B cell (primary cell): ENCODE measurements at regions not wholly inside any gene's neighbourhood (a gene's known extent, or its start where the extent isn't known, plus 50 kb on each side); places are given as distances from the start of the nearest gene placed in this dataset.
"Not testable (repeated sequence)": the region's sequence is repeated elsewhere in the genome, so short reads cannot be mapped to it uniquely, and the experiment has no call there.

Experiments
- ATAC-seq: fragments of 200-7000 bp; cut with Tn5 transposase; one replicate; pipeline ENCODE4 v1.10.0; 2021; ENCODE audit warnings: low read depth, mild to moderate bottlenecking, moderate number of reproducible peaks, moderate library complexity
- CTCF ChIA-PET: fragments of 350-600 bp; sonication (Branson Sonifier 250); formaldehyde crosslinking; loops from one replicate; lab custom pipeline; 2021; ENCODE audit warnings: antibody characterized with exemption, inconsistent platforms; lab: Charles Lee
- POLR2A ChIA-PET: fragments of 350-600 bp; sonication (Branson Sonifier 250); formaldehyde crosslinking; loops from one replicate; lab custom pipeline; 2021; ENCODE audit warnings: antibody characterized with exemption; lab: Charles Lee
- DNase-seq: peaks from one replicate; pipeline ENCODE4 v3.0.0; 2013
- H2AFZ ChIP-seq: 2 replicates; pipeline ENCODE4 v1.6.1; 2012; ENCODE audit warnings: mild to moderate bottlenecking, low read depth, low read length; ENCODE audit not compliant: insufficient read depth, poor library complexity, severe bottlenecking
- H3K27ac ChIP-seq, 2 donors: 1 replicate in 1 of 2; 2 replicates in 1 of 2; pipeline ENCODE4 v1.5.1; 2012 to 2013; ENCODE audit warnings: low read length in 2 of 2, mild to moderate bottlenecking in 2 of 2, moderate library complexity in 1 of 2
- H3K27me3 ChIP-seq, 4 experiments: fragments of 200-600 bp in 1 of 4; sonication (generic) in 1 of 4; replicated peaks in 1 of 4; 1 replicate in 2 of 4; 2 replicates in 2 of 4; pipeline versions ENCODE4 v1.6.1 to v1.7.0; 2013 to 2016; ENCODE audit warnings: low read length in 3 of 4, mild to moderate bottlenecking in 2 of 4, mixed read lengths in 1 of 4, moderate library complexity in 1 of 4; ENCODE audit not compliant: insufficient read depth in 4 of 4, control insufficient read depth in 3 of 4; ENCODE audit errors: control extremely low read depth in 1 of 4
- H3K36me3 ChIP-seq, 2 experiments: replicated peaks in 1 of 2; 1 replicate in 1 of 2; 2 replicates in 1 of 2; pipeline versions ENCODE4 v1.6.1 to v1.7.1; 2013; ENCODE audit warnings: low read length in 1 of 2; ENCODE audit not compliant: insufficient read depth in 2 of 2, control insufficient read depth in 1 of 2; ENCODE audit errors: control extremely low read depth in 1 of 2, extremely low read depth in 1 of 2
- H3K4me1 ChIP-seq, 2 donors: fragments of 200-600 bp in 1 of 2; sonication (generic) in 1 of 2; 1 replicate in 1 of 2; 2 replicates in 1 of 2; pipeline versions ENCODE4 v1.5.1 to v1.6.1; 2013 to 2017; ENCODE audit warnings: low read length in 2 of 2; ENCODE audit not compliant: control insufficient read depth in 2 of 2, insufficient read depth in 2 of 2
- H3K4me2 ChIP-seq: replicated peaks from 2 replicates; pipeline ENCODE3; 2012; ENCODE audit warnings: mild to moderate bottlenecking, low read depth, low read length; ENCODE audit not compliant: poor library complexity, severe bottlenecking
- H3K4me3 ChIP-seq, 5 experiments: fragments of 200-600 bp in 1 of 5; sonication (generic) in 1 of 5; 1 replicate in 3 of 5; 2 replicates in 2 of 5; pipeline versions ENCODE4 v1.5.1 to v1.7.0; 2011 to 2016; ENCODE audit warnings: low read length in 4 of 5, mild to moderate bottlenecking in 4 of 5, low read depth in 2 of 5, control low read depth in 1 of 5, moderate library complexity in 1 of 5; ENCODE audit not compliant: insufficient read depth in 1 of 5; ENCODE audit errors: control extremely low read depth in 1 of 5, extremely low read depth in 1 of 5
- H3K79me2 ChIP-seq: fragments of 200-600 bp; sonication (generic); one replicate; pipeline ENCODE4 v1.6.0; 2016; ENCODE audit warnings: low read length; ENCODE audit not compliant: control insufficient read depth, insufficient read depth
- H3K9ac ChIP-seq: fragments of 200-600 bp; sonication (generic); 2 replicates; pipeline ENCODE4 v1.6.1; 2017; ENCODE audit warnings: mild to moderate bottlenecking, low read length, moderate library complexity
- H3K9me3 ChIP-seq, 3 donors: one replicate each; pipeline versions ENCODE4 v1.6.1 to v1.7.1; 2013; ENCODE audit warnings: low read length in 2 of 3; ENCODE audit not compliant: control insufficient read depth in 2 of 3, insufficient read depth in 1 of 3; ENCODE audit errors: control extremely low read depth in 1 of 3
- H4K20me1 ChIP-seq: 2 replicates; pipeline ENCODE4 v1.6.0; 2012; ENCODE audit warnings: mild to moderate bottlenecking, low read length; ENCODE audit not compliant: insufficient read depth, control insufficient read depth, poor library complexity, severe bottlenecking
- H3K27ac Mint-ChIP-seq: one replicate; pipeline ENCODE4 v1.8.0; 2021; ENCODE audit warnings: mixed read lengths
- H3K27me3 Mint-ChIP-seq: one replicate; pipeline ENCODE4 v1.8.0; 2021; ENCODE audit warnings: mixed read lengths
- H3K4me1 Mint-ChIP-seq: one replicate; pipeline ENCODE4 v1.8.0; 2021; ENCODE audit warnings: mixed read lengths
- H3K4me3 Mint-ChIP-seq: one replicate; pipeline ENCODE4 v1.8.0; 2021; ENCODE audit warnings: mixed read lengths
- H3K9me3 Mint-ChIP-seq: one replicate; pipeline ENCODE4 v1.8.0; 2022; ENCODE audit warnings: mixed read lengths; ENCODE audit not compliant: insufficient read depth
- CTCF ChIP-seq: fragments of 200-600 bp; IDR thresholded peaks from one replicate; pipeline ENCODE4 v1.8.0; 2022; ENCODE audit warnings: antibody characterized with exemption, mild to moderate bottlenecking
- EZH2 ChIP-seq: IDR thresholded peaks from 2 replicates; pipeline ENCODE4 v1.6.1; 2012; ENCODE audit warnings: borderline replicate concordance, low read depth, mild to moderate bottlenecking, moderate library complexity, low read length; ENCODE audit not compliant: insufficient read depth, poor library complexity, severe bottlenecking
- WGBS: methylation state at CpG from one replicate; pipeline ENCODE4 v1.1.5; 2013; ENCODE audit warnings: missing lambda C conversion rate; ENCODE audit not compliant: insufficient coverage; 5-methylcytosine and 5-hydroxymethylcytosine counted together
- intact Hi-C: fragments of 100-400 bp; cut with micrococcal nuclease; formaldehyde crosslinking; loops from one replicate; pipeline ENCODE4 v1.10.0; 2022

GRCh38 chr7:94313926-94314325 is 80.8 kb upstream of the COL1A2 start:
- Mint-ChIP-seq H3K27me3 (peaks cover 11% of the 10 kb centered on the region), H3K4me3 (no peak overlapping the region), H3K27ac (no peak overlapping the region), H3K9me3 (no peaks in the 10 kb centered on the region), H3K4me1 (no peaks in the 10 kb centered on the region)
- WGBS = 100% methylated on average over 1 of the region's 2 CpGs
- ChIA-PET POLR2A (no interaction called here), CTCF (no interaction called here)
- H3K9me3 ChIP-seq = no peaks in the 10 kb centered on the region
- H2AFZ ChIP-seq = no peak overlapping the region
- TF ChIP-seq EZH2 (no peak), CTCF (no peak)
- no peaks in the 10 kb centered on the region for H3K79me2 ChIP-seq
- H3K9ac ChIP-seq = no peak overlapping the region
- no peak for DNase-seq
- no peak overlapping the region for H3K4me3 ChIP-seq
- no peak overlapping the region for H3K4me2 ChIP-seq
- no peaks in the 10 kb centered on the region for H3K4me1 ChIP-seq
- H3K27me3 ChIP-seq = peaks cover 0 to 3% (median 0%) of the 10 kb centered on the region in 4 experiments
- no peak for ATAC-seq
- H4K20me1 ChIP-seq = no peaks in the 10 kb centered on the region
- H3K27ac ChIP-seq = no peak overlapping the region
- H3K36me3 ChIP-seq = no peaks in the 10 kb centered on the region
- intact Hi-C loops = no loop called here

- DNase-seq = no peak
- Histone ChIP-seq H3K9me3 (peaks cover 0 to 2% (median 0%) of the 10 kb centered on the region in 3 donors), H3K27me3 (peaks cover 0 to 3% (median 0%) of the 10 kb centered on the region in 4 experiments), H3K4me3 (no peak overlapping the region), H2AFZ (no peak overlapping the region), H3K9ac (no peak overlapping the region), H3K4me2 (no peak overlapping the region), H3K4me1 (no peaks in the 10 kb centered on the region), H3K27ac (no peak overlapping the region), H3K79me2 (no peaks in the 10 kb centered on the region), H3K36me3 (no peaks in the 10 kb centered on the region), H4K20me1 (no peaks in the 10 kb centered on the region)
- POLR2A ChIA-PET = no interaction called here
- CTCF ChIA-PET = no interaction called here
- no peaks in the 10 kb centered on the region for H3K9me3 Mint-ChIP-seq
- intact Hi-C loops = no loop called here
- no CpG with 5 or more reads among the region's 5 CpGs for WGBS
- H3K27me3 Mint-ChIP-seq = peaks cover 6% of the 10 kb centered on the region
- no peaks in the 10 kb centered on the region for H3K4me1 Mint-ChIP-seq
- ATAC-seq = no peak
- no peak overlapping the region for H3K27ac Mint-ChIP-seq
- no peak for TF ChIP-seq CTCF
- no peak for TF ChIP-seq EZH2
- no peak overlapping the region for H3K4me3 Mint-ChIP-seq
These were observed 80.0 kb upstream of the COL1A2 start for GRCh38 chr7:94314413-94315410.

- H3K9me3 Mint-ChIP-seq, H3K4me1 Mint-ChIP-seq, H3K27ac ChIP-seq, H3K27me3 ChIP-seq, CTCF ChIA-PET, H3K79me2 ChIP-seq, H2AFZ ChIP-seq, H3K4me1 ChIP-seq, H4K20me1 ChIP-seq, DNase-seq, POLR2A ChIA-PET, H3K36me3 ChIP-seq, H3K27ac Mint-ChIP-seq, H3K9ac ChIP-seq, H3K4me3 ChIP-seq, H3K27me3 Mint-ChIP-seq, intact Hi-C loops, H3K4me3 Mint-ChIP-seq, H3K4me2 ChIP-seq, ATAC-seq: not testable (repeated sequence)
- H3K9me3 ChIP-seq = peaks cover 1 to 12% (median 4%) of the 10 kb centered on the region in 3 donors
- no CpG with 5 or more reads among the region's 1 CpG for WGBS
These were observed 73.6 kb upstream of the COL1A2 start for GRCh38 chr7:94321138-94321537.
